SH-SY5Y (cell line): ENCODE measurements at regions not wholly inside any gene's neighbourhood (a gene's known extent, or its start where the extent isn't known, plus 50 kb on each side); places are given as distances from the start of the nearest gene placed in this dataset.

Source experiments
- GATA2 ChIP-seq: IDR thresholded peaks from 2 replicates; pipeline ENCODE4 v1.6.1; 2011; ENCODE audit warnings: mild to moderate bottlenecking, low read depth, low read length
- GATA3 ChIP-seq: IDR thresholded peaks from 2 replicates; pipeline ENCODE4 v1.6.1; 2011; ENCODE audit warnings: low read depth, mild to moderate bottlenecking, low read length, moderate library complexity

- TF ChIP-seq GATA2 (no peak), GATA3 (no peak)
Measured at GRCh38 chr7:155184923-155185322, 112.8 kb upstream of the INSIG1 start.
